GM12864 (cell line): ENCODE measurements at regions not wholly inside any gene's neighbourhood (a gene's known extent, or its start where the extent isn't known, plus 50 kb on each side); places are given as distances from the start of the nearest gene placed in this dataset.

ENCODE experiments used
- DNase-seq: peaks from one replicate; pipeline ENCODE4 v3.0.0-alpha.2; 2011; ENCODE audit warnings: low read depth
- H3K4me3 ChIP-seq: 2 replicates; pipeline ENCODE4 v1.5.1; 2011; ENCODE audit warnings: mild to moderate bottlenecking, low read depth, low read length, control low read depth
- CTCF ChIP-seq: IDR thresholded peaks from 2 replicates; pipeline ENCODE4 v1.5.1; 2011; ENCODE audit warnings: low read depth, mild to moderate bottlenecking, moderate library complexity, low read length, control low read depth, inconsistent platforms; ENCODE audit errors: missing control alignments

GRCh38 chr11:116073854-116074837 is 569.9 kb upstream of the CADM1 start:
- H3K4me3 ChIP-seq: peak overlapping the region; percentile 3; the same call in 1 of the 2 replicates
- DNase-seq: peak; percentile 78
- TF ChIP-seq CTCF: no peak

- TF ChIP-seq CTCF: peak; percentile 38
- no peak overlapping the region for H3K4me3 ChIP-seq
- no peak for DNase-seq
Measured at GRCh38 chr11:116072601-116073410, 568.6 kb upstream of the CADM1 start.

- no peak for DNase-seq
Measured at GRCh38 chr11:116072133-116072532, 567.9 kb upstream of the CADM1 start.

GRCh38 chr11:116071241-116071640 is 567.0 kb upstream of the CADM1 start:
- DNase-seq: no peak

More at GRCh38 chr11:116072133-116072532, 567.9 kb upstream of the CADM1 start:
- H3K4me3 ChIP-seq: no peak overlapping the region
- no peak for TF ChIP-seq CTCF

GRCh38 chr11:116070520-116070919 is 566.3 kb upstream of the CADM1 start:
- no peak for TF ChIP-seq CTCF
- H3K4me3 ChIP-seq: no peak overlapping the region
- no peak for DNase-seq

More at GRCh38 chr11:116071241-116071640, 567.0 kb upstream of the CADM1 start:
- no peak for TF ChIP-seq CTCF
- no peak overlapping the region for H3K4me3 ChIP-seq

- DNase-seq: no peak
- no peak overlapping the region for H3K4me3 ChIP-seq
- no peak for TF ChIP-seq CTCF
Measured at GRCh38 chr11:116066777-116067176, 562.6 kb upstream of the CADM1 start.
